Activated naive CD4-positive, alpha-beta T cell treated with anti-CD3 and anti-CD28 coated beads for 36 hours (primary cell): ENCODE measurements at regions not wholly inside any gene's neighbourhood (a gene's known extent, or its start where the extent isn't known, plus 50 kb on each side); places are given as distances from the start of the nearest gene placed in this dataset.
"Not testable (repeated sequence)": the region's sequence is repeated elsewhere in the genome, so short reads cannot be mapped to it uniquely, and the experiment has no call there.

ENCODE experiments used
- CTCF ChIA-PET: fragments of 350-600 bp; sonication (Branson Sonifier 250); formaldehyde crosslinking; loops from one replicate; lab custom pipeline; 2021; ENCODE audit warnings: antibody characterized with exemption; lab: Charles Lee
- DNase-seq: peaks from one replicate; pipeline ENCODE4 v3.0.0-alpha.2; 2020
- H3K27ac Mint-ChIP-seq: one replicate; pipeline ENCODE4 v1.8.0; 2021; ENCODE audit warnings: mild to moderate bottlenecking, mixed read lengths
- H3K27me3 Mint-ChIP-seq: one replicate; pipeline ENCODE4 v1.8.0; 2021; ENCODE audit warnings: low read depth, mixed read lengths
- H3K36me3 Mint-ChIP-seq: one replicate; pipeline ENCODE4 v1.8.0; 2021; ENCODE audit warnings: low read depth, mixed read lengths
- H3K4me1 Mint-ChIP-seq: one replicate; pipeline ENCODE4 v1.8.0; 2021; ENCODE audit warnings: low read depth, mixed read lengths
- H3K4me3 Mint-ChIP-seq: one replicate; pipeline ENCODE4 v1.8.0; 2021; ENCODE audit warnings: mild to moderate bottlenecking, moderate library complexity, mixed read lengths
- H3K9me3 Mint-ChIP-seq: one replicate; pipeline ENCODE4 v1.8.0; 2021; ENCODE audit warnings: mixed read lengths
- intact Hi-C: fragments of 100-400 bp; cut with micrococcal nuclease; formaldehyde crosslinking; loops from one replicate; pipeline ENCODE4 v1.15.1; 2023

GRCh38 chr20:17891131-17891530, 77.5 kb downstream of the SNX5 start:
- H3K9me3 Mint-ChIP-seq, H3K4me1 Mint-ChIP-seq, H3K4me3 Mint-ChIP-seq, H3K27ac Mint-ChIP-seq, DNase-seq, H3K36me3 Mint-ChIP-seq: not testable (repeated sequence)
- CTCF ChIA-PET: interaction anchor here (0.8 kb wide), 1 partner anchor 18 kb away, joined by 3 read pairs; no protein-coding TSS in a partner anchor
- peaks cover 14% of the 10 kb centered on the region for H3K27me3 Mint-ChIP-seq
- intact Hi-C loops: loop anchor here (10.0 kb wide), 1 partner anchor 384 kb away; no protein-coding TSS in a partner anchor

DNA sequence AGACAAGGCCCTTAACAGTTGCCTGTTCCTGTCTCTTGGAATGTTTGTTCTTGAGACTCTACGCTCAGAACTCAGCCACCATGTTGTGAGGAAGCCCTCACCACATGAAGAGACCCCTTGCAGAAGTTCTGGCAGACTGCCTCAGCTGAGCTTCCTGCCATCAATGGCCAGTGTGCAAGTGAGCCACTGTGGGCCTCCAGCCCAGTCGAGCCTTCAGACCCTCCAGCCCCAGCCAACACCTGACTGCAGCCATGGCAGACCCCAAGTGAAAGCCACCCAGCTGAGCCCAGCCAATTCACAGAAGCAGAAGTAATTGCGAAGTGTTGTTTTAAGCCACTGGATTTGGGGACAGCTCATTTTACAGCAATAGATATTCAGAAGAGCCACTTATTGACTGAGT, 78.3 kb downstream of the SNX5 start:
- CTCF ChIA-PET: interaction anchor here (1.1 kb wide), 1 partner anchor 8 kb away, joined by 3 read pairs; no protein-coding TSS in a partner anchor
- intact Hi-C loops: loop anchor here (10.0 kb wide), 1 partner anchor 384 kb away; no protein-coding TSS in a partner anchor
- H3K9me3 Mint-ChIP-seq: peaks cover 4% of the 10 kb centered on the region
- H3K4me1 Mint-ChIP-seq: peaks cover 1% of the 10 kb centered on the region
- H3K27me3 Mint-ChIP-seq: peaks cover 8% of the 10 kb centered on the region
- H3K27ac Mint-ChIP-seq: no peak overlapping the region
- H3K4me3 Mint-ChIP-seq: no peak overlapping the region
- H3K36me3 Mint-ChIP-seq: no peaks in the 10 kb centered on the region
- DNase-seq: no peak

GRCh38 chr20:17889226-17889625, 79.4 kb downstream of the SNX5 start:
- Mint-ChIP-seq H3K27me3 (peaks cover 8% of the 10 kb centered on the region), H3K4me1 (no peaks in the 10 kb centered on the region), H3K9me3 (peaks cover 4% of the 10 kb centered on the region), H3K4me3 (no peak overlapping the region), H3K27ac (no peak overlapping the region), H3K36me3 (no peaks in the 10 kb centered on the region)
- no peak for DNase-seq
- CTCF ChIA-PET: interaction anchor here (0.6 kb wide), 1 partner anchor 97 kb away, joined by 3 read pairs; no protein-coding TSS in a partner anchor
- intact Hi-C loops: no loop called here

DNA sequence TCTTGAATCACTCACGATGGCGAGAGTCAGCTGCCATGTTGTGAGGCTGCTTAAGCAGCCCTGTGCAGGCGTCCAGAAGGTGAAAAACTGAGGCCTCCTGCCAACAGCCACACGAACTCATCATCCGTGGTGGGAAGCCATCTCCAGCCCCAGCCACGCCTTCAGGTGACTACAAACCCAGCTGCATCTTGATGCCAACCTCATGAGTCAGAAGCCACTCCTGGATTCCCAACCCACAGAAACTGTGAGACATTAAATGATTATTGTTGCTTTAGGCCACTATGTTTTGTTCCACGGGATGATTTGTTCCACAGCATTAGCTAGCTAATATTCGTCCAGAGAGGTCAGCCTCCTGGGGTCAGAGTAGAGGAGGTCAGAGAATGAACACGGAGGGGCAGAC, 80.5 kb downstream of the SNX5 start:
- Mint-ChIP-seq H3K9me3 (peaks cover 4% of the 10 kb centered on the region), H3K36me3 (no peaks in the 10 kb centered on the region), H3K4me1 (no peaks in the 10 kb centered on the region), H3K27ac (no peak overlapping the region), H3K4me3 (no peak overlapping the region), H3K27me3 (peaks cover 10% of the 10 kb centered on the region)
- CTCF ChIA-PET: interaction anchor here (1.3 kb wide), 1 partner anchor 10 kb away, joined by 4 read pairs; no protein-coding TSS in a partner anchor
- intact Hi-C loops: no loop called here
- DNase-seq: no peak

GRCh38 chr20:17887331-17888030, 81.1 kb downstream of the SNX5 start:
- Mint-ChIP-seq H3K36me3 (no peaks in the 10 kb centered on the region), H3K27me3 (peaks cover 7% of the 10 kb centered on the region), H3K4me3 (no peak overlapping the region), H3K4me1 (no peaks in the 10 kb centered on the region), H3K9me3 (peaks cover 4% of the 10 kb centered on the region), H3K27ac (no peak overlapping the region)
- intact Hi-C loops: no loop called here
- CTCF ChIA-PET: interaction anchor here (1.3 kb wide), 1 partner anchor 11 kb away, joined by 4 read pairs; no protein-coding TSS in a partner anchor
- no peak for DNase-seq

GRCh38 chr20:17885544-17885943, 83.0 kb downstream of the SNX5 start:
- no peak for DNase-seq
- CTCF ChIA-PET: interaction anchor here (0.9 to 2.0 kb wide), 4 partner anchors 12 to 203 kb away, joined by 3 to 6 read pairs (median 4); partner anchors contain the start of gene RRBP1
- peaks cover 7% of the 10 kb centered on the region for H3K27me3 Mint-ChIP-seq
- intact Hi-C loops: no loop called here
- no peaks in the 10 kb centered on the region for H3K4me1 Mint-ChIP-seq
- H3K27ac Mint-ChIP-seq: no peak overlapping the region
- no peak overlapping the region for H3K4me3 Mint-ChIP-seq
- no peaks in the 10 kb centered on the region for H3K36me3 Mint-ChIP-seq
- peaks cover 4% of the 10 kb centered on the region for H3K9me3 Mint-ChIP-seq

DNA sequence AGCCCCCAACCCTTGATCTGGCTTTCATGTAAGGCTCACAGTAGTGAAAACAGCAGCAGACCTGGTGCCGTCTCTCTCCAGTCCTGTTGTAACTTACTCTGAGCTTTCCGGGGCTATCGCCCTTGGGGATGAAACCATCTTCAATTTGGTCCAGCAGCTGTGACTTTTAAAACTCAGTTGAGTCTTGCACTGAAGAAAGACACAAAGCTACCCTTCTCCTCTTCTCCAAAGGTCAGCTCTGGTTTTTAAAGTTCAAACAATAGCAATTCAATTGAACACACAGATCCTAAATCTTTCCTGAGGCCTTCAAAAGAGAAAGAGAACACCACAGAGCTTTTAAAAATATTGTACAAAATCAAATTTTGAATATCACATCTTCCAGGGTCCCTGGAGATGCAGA, 83.5 kb downstream of the SNX5 start:
- CTCF ChIA-PET: interaction anchor here (0.9 to 2.0 kb wide), 4 partner anchors 13 to 203 kb away, joined by 3 to 6 read pairs (median 4); partner anchors contain the start of gene RRBP1
- no peak overlapping the region for H3K27ac Mint-ChIP-seq
- intact Hi-C loops: no loop called here
- peaks cover 4% of the 10 kb centered on the region for H3K9me3 Mint-ChIP-seq
- DNase-seq: no peak
- H3K27me3 Mint-ChIP-seq: peaks cover 5% of the 10 kb centered on the region
- no peaks in the 10 kb centered on the region for H3K36me3 Mint-ChIP-seq
- no peak overlapping the region for H3K4me3 Mint-ChIP-seq
- no peaks in the 10 kb centered on the region for H3K4me1 Mint-ChIP-seq

DNA sequence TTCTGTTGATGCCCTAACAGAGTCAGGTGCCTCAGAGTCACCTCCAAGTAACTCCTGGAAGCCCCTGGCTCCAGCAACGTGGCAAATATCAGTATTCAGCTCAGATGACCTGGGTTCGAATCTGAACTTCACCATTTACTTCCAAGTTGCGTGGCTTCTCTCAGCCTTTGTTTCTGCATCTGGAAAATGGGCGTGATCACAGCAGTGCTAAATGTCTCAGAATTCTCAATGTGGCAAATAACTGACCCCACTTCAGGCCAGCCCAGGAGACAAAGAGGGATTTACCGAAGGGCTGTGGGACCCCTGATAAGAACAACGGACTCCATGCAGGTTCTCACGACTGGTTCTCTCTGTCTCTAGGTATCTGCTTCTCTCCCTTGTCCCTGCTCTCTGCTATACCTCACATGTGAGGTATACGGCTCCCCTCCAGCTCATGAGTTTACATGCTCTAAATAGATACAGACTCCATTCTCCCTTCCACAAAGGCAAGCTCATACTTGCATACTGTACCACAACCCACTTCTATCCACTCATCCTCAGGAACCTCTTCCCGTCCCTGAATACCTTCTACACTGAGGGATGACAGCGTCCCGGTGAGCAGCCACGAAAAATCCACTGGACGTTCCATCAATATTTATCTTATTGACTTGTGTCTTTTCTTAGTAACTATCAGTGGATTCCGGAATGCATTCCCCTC, 84.1 kb downstream of the SNX5 start:
- peaks cover under 1% of the 10 kb centered on the region for H3K9me3 Mint-ChIP-seq
- H3K4me1 Mint-ChIP-seq: no peaks in the 10 kb centered on the region
- no peak overlapping the region for H3K4me3 Mint-ChIP-seq
- H3K27me3 Mint-ChIP-seq: peaks cover 5% of the 10 kb centered on the region
- no peak overlapping the region for H3K27ac Mint-ChIP-seq
- intact Hi-C loops: no loop called here
- DNase-seq: no peak
- CTCF ChIA-PET: interaction anchor here (0.9 to 2.0 kb wide), 3 partner anchors 13 to 202 kb away, joined by 3 to 6 read pairs (median 5); partner anchors contain the start of gene RRBP1
- H3K36me3 Mint-ChIP-seq: no peaks in the 10 kb centered on the region

- H3K4me3 Mint-ChIP-seq: no peak overlapping the region
- no peaks in the 10 kb centered on the region for H3K9me3 Mint-ChIP-seq
- CTCF ChIA-PET: interaction anchor here (2.0 kb wide), 1 partner anchor 201 kb away, joined by 6 read pairs; the partner anchor contains the start of gene RRBP1
- H3K4me1 Mint-ChIP-seq: peaks cover 5% of the 10 kb centered on the region
- no peak overlapping the region for H3K27ac Mint-ChIP-seq
- intact Hi-C loops: no loop called here
- H3K36me3 Mint-ChIP-seq: no peaks in the 10 kb centered on the region
- no peak for DNase-seq
- H3K27me3 Mint-ChIP-seq: peaks cover 5% of the 10 kb centered on the region
Observed at GRCh38 chr20:17883592-17884306, 84.8 kb downstream of the SNX5 start.

DNA sequence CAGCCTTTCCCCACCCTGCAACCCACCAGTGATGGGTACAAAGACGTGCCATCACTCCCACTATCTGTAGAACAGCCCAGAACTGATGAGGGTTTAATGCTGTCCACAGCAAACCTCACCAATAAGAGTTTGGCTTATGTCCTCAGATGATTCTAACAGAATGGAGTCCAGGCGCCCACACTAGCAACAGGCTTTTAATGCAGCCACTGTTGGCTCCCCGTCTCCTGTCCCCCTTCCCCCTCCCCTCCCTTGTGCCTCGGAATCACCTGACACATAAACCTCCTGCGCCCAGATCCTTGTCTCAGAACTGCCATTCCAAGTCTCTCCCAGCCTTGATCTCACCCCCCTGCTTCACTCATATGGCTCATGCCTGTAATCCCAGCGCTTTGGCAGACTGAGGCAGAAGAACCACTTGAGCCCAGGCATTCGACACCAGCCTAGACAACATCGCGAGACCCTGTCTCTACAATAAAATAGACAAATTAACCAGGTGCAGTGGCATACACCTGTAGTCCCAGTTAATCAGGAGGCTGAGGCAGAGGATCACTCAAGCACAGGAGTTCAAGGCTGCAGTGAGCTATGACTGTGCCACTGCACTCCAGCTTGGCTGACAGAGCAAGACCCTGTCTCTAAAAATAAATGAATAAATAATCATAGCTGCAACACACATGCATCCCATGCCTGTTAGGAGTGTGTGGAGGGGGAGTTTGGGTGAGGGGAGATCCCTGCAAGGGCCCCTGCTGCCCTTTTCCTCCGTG, 85.6 kb downstream of the SNX5 start:
- no peaks in the 10 kb centered on the region for H3K9me3 Mint-ChIP-seq
- no peak overlapping the region for H3K4me3 Mint-ChIP-seq
- CTCF ChIA-PET: no interaction called here
- H3K27me3 Mint-ChIP-seq: peaks cover 7% of the 10 kb centered on the region
- intact Hi-C loops: no loop called here
- peaks cover 12% of the 10 kb centered on the region for H3K4me1 Mint-ChIP-seq
- no peak for DNase-seq
- H3K36me3 Mint-ChIP-seq: no peaks in the 10 kb centered on the region
- H3K27ac Mint-ChIP-seq: no peak overlapping the region

- CTCF ChIA-PET: no interaction called here
- Mint-ChIP-seq H3K36me3 (no peaks in the 10 kb centered on the region), H3K27ac (no peak overlapping the region), H3K27me3 (peaks cover 8% of the 10 kb centered on the region), H3K4me1 (peaks cover 12% of the 10 kb centered on the region), H3K9me3 (no peaks in the 10 kb centered on the region), H3K4me3 (no peak overlapping the region)
- intact Hi-C loops: no loop called here
- DNase-seq: no peak
Observed at GRCh38 chr20:17882065-17882833, 86.3 kb downstream of the SNX5 start.
